IMR-90 (cell line): ENCODE measurements at regions not wholly inside any gene's neighbourhood (a gene's known extent, or its start where the extent isn't known, plus 50 kb on each side); places are given as distances from the start of the nearest gene placed in this dataset.

Experiments used
- ATAC-seq: fragments of 200-7000 bp; cut with Tn5 transposase; 2 replicates; pipeline ENCODE4 v1.9.1; 2020; ENCODE audit warnings: low read depth, mild to moderate bottlenecking, moderate library complexity
- BruUV-seq: library from RNA; stranded (reverse); fragments of 400-500 nt; replicated peaks from 2 replicates; lab custom pipeline; 2021; lab: Mats Ljungman, UMichigan
- CTCF ChIA-PET: fragments of 300-600 bp; formaldehyde crosslinking; extraction: SDS; loops from one replicate; lab custom pipeline; 2021; ENCODE audit warnings: antibody characterized with exemption; lab: Yijun Ruan, JAX
- POLR2A ChIA-PET: fragments of 300-600 bp; sonication (Branson Sonifier 250); formaldehyde crosslinking; loops from one replicate; lab custom pipeline; 2022; ENCODE audit warnings: antibody characterized with exemption; ENCODE audit not compliant: unreplicated experiment; lab: Charles Lee
- DNase-seq: peaks from one replicate; pipeline ENCODE4 v3.0.0; 2013
- H2AFZ ChIP-seq: replicated peaks from 2 replicates; pipeline ENCODE3; 2013; ENCODE audit warnings: low read length, mild to moderate bottlenecking; ENCODE audit not compliant: poor library complexity
- H2AK5ac ChIP-seq: 2 replicates; pipeline ENCODE4 v1.6.1; 2013; ENCODE audit warnings: low read depth, low read length, inconsistent platforms
- H2AK9ac ChIP-seq: replicated peaks from 2 replicates; pipeline ENCODE3; 2013; ENCODE audit warnings: mild to moderate bottlenecking, low read depth, low read length, moderate library complexity; ENCODE audit not compliant: poor library complexity
- H2BK120ac ChIP-seq: 2 replicates; pipeline ENCODE4 v1.6.1; 2013; ENCODE audit warnings: low read depth, low read length, inconsistent platforms
- H2BK15ac ChIP-seq: 3 replicates; pipeline ENCODE4 v1.6.1; 2013; ENCODE audit warnings: low read depth, low read length, inconsistent platforms
- H2BK20ac ChIP-seq: 2 replicates; pipeline ENCODE4 v1.6.1; 2013; ENCODE audit warnings: low read depth, mild to moderate bottlenecking, inconsistent platforms, low read length, moderate library complexity
- H2BK5ac ChIP-seq: 2 replicates; pipeline ENCODE4 v1.6.1; 2013; ENCODE audit warnings: mild to moderate bottlenecking, low read depth, low read length, inconsistent platforms; ENCODE audit not compliant: poor library complexity, severe bottlenecking
- H3K14ac ChIP-seq: replicated peaks from 2 replicates; pipeline ENCODE4 v1.6.1; 2013; ENCODE audit warnings: low read depth, low read length, inconsistent platforms
- H3K18ac ChIP-seq: 2 replicates; pipeline ENCODE4 v1.6.1; 2013; ENCODE audit warnings: low read depth, low read length, control low read depth
- H3K23ac ChIP-seq: 2 replicates; pipeline ENCODE4 v1.6.1; 2013; ENCODE audit warnings: low read depth, low read length, inconsistent platforms
- H3K27ac ChIP-seq: 2 replicates; pipeline ENCODE4 v1.5.1; 2013; ENCODE audit warnings: mild to moderate bottlenecking, control low read depth, low read length; ENCODE audit not compliant: insufficient read depth
- H3K27me3 ChIP-seq: 2 replicates; pipeline ENCODE4 v1.6.1; 2013; ENCODE audit warnings: low read length; ENCODE audit not compliant: control insufficient read depth, insufficient read depth
- H3K36me3 ChIP-seq: 2 replicates; pipeline ENCODE4 v1.6.1; 2013; ENCODE audit warnings: low read length, mixed read lengths; ENCODE audit not compliant: control insufficient read depth, insufficient read depth
- H3K4ac ChIP-seq: 2 replicates; pipeline ENCODE4 v1.6.1; 2013; ENCODE audit warnings: low read depth, low read length, inconsistent platforms
- H3K4me1 ChIP-seq: 2 replicates; pipeline ENCODE4 v1.6.1; 2013; ENCODE audit warnings: low read length, mixed read lengths; ENCODE audit not compliant: control insufficient read depth, insufficient read depth
- H3K4me2 ChIP-seq: 2 replicates; pipeline ENCODE4 v1.6.1; 2013; ENCODE audit warnings: low read depth, mild to moderate bottlenecking, control low read depth, low read length, moderate library complexity
- H3K4me3 ChIP-seq: 2 replicates; pipeline ENCODE4 v1.5.1; 2013; ENCODE audit warnings: low read depth, mild to moderate bottlenecking, control low read depth, low read length, moderate library complexity; ENCODE audit not compliant: insufficient read depth
- H3K56ac ChIP-seq: 2 replicates; pipeline ENCODE4 v1.6.1; 2013; ENCODE audit warnings: low read length, inconsistent platforms; ENCODE audit not compliant: insufficient read depth; ENCODE audit errors: extremely low read depth
- H3K79me1 ChIP-seq, 2 experiments: 2 replicates each; pipeline ENCODE4 v1.6.1; 2013; ENCODE audit warnings: low read length in 2 of 2, inconsistent platforms in 1 of 2, low read depth in 1 of 2
- H3K9ac ChIP-seq: 2 replicates; pipeline ENCODE4 v1.6.1; 2013; ENCODE audit warnings: low read depth, low read length, control low read depth
- H3K9me1 ChIP-seq: 2 replicates; pipeline ENCODE4 v1.6.1; 2013; ENCODE audit warnings: low read length, inconsistent platforms; ENCODE audit not compliant: insufficient read depth
- H3K9me3 ChIP-seq: 2 replicates; pipeline ENCODE4 v1.6.1; 2013; ENCODE audit warnings: low read length; ENCODE audit not compliant: control insufficient read depth, insufficient read depth
- H4K20me1 ChIP-seq: 2 replicates; pipeline ENCODE4 v1.6.1; 2013; ENCODE audit warnings: low read length, inconsistent platforms; ENCODE audit not compliant: insufficient read depth
- H4K5ac ChIP-seq: 2 replicates; pipeline ENCODE4 v1.6.1; 2013; ENCODE audit warnings: mild to moderate bottlenecking, low read depth, low read length, control low read depth
- H4K8ac ChIP-seq, 2 experiments: 2 replicates each; pipeline ENCODE4 v1.6.1; 2013; ENCODE audit warnings: low read depth in 2 of 2, low read length in 2 of 2, control low read depth in 1 of 2, inconsistent platforms in 1 of 2
- H4K91ac ChIP-seq: 2 replicates; pipeline ENCODE4 v1.6.1; 2013; ENCODE audit warnings: low read depth, low read length, inconsistent platforms; ENCODE audit not compliant: insufficient read depth
- BHLHE40 ChIP-seq: fragments of 150-350 bp; IDR thresholded peaks from 2 replicates; pipeline ENCODE4 v1.6.1; 2016; ENCODE audit warnings: mild to moderate bottlenecking, low read depth, low read length
- CEBPB ChIP-seq: IDR thresholded peaks from 2 replicates; pipeline ENCODE4 v1.6.1; 2012; ENCODE audit warnings: low read depth, low read length, improper control_type of control experiment
- CHD1 ChIP-seq: IDR thresholded peaks from 2 replicates; pipeline ENCODE4 v1.6.1; 2012; ENCODE audit warnings: low read depth, low read length, improper control_type of control experiment
- FOS ChIP-seq: fragments of 150-350 bp; IDR thresholded peaks from 2 replicates; pipeline ENCODE4 v1.6.1; 2016; ENCODE audit warnings: low read depth, low read length
- MAFK ChIP-seq: IDR thresholded peaks from 2 replicates; pipeline ENCODE4 v1.6.1; 2012; ENCODE audit warnings: low read depth, low read length, improper control_type of control experiment
- MAZ ChIP-seq: IDR thresholded peaks from 2 replicates; pipeline ENCODE4 v1.6.1; 2012; ENCODE audit warnings: low read depth, mild to moderate bottlenecking, low read length, improper control_type of control experiment, moderate library complexity, borderline replicate concordance
- MXI1 ChIP-seq: IDR thresholded peaks from 2 replicates; pipeline ENCODE4 v1.6.1; 2012; ENCODE audit warnings: low read depth, mild to moderate bottlenecking, low read length, moderate library complexity, borderline replicate concordance
- NFE2L2 ChIP-seq: fragments of 150-350 bp; IDR thresholded peaks from 2 replicates; pipeline ENCODE4 v1.6.1; 2016; ENCODE audit warnings: low read depth, mild to moderate bottlenecking, low read length
- POLR2A ChIP-seq: IDR thresholded peaks from 2 replicates; pipeline ENCODE4 v1.6.1; 2012; ENCODE audit warnings: mild to moderate bottlenecking, low read depth, low read length
- RAD21 ChIP-seq: IDR thresholded peaks from 2 replicates; pipeline ENCODE4 v1.6.1; 2012; ENCODE audit warnings: low read length, improper control_type of control experiment
- RCOR1 ChIP-seq: IDR thresholded peaks from 2 replicates; pipeline ENCODE4 v1.6.1; 2012; ENCODE audit warnings: mild to moderate bottlenecking, low read length, improper control_type of control experiment; ENCODE audit not compliant: insufficient replicate concordance
- RFX5 ChIP-seq: IDR thresholded peaks from 2 replicates; pipeline ENCODE4 v1.8.0; 2012; ENCODE audit warnings: low read depth, mild to moderate bottlenecking, low read length, moderate library complexity
- SMC3 ChIP-seq: fragments of 150-350 bp; IDR thresholded peaks from 2 replicates; pipeline ENCODE4 v1.6.1; 2016; ENCODE audit warnings: low read depth, mild to moderate bottlenecking, antibody characterized with exemption, low read length, moderate library complexity
- dilution Hi-C: fragments of 300-500 bp; cut with HindIII; formaldehyde crosslinking; loops from one replicate; pipeline ENCODE4 v1.14.3; 2018; ENCODE audit warnings: low sequenced_read_pairs; ENCODE audit not compliant: unreplicated experiment
- in situ Hi-C: fragments of 300-500 bp; cut with MboI; formaldehyde crosslinking; loops from 3 replicates; pipeline ENCODE4 v1.14.3; 2019; ENCODE audit warnings: low sequenced_read_pairs, inconsistent platforms, mixed read lengths
- intact Hi-C: fragments of 100-400 bp; cut with micrococcal nuclease; formaldehyde crosslinking; loops from 2 replicates; pipeline ENCODE4 v1.10.0; 2022
- TF ChIP-seq, protein P1 (sequence below): fragments of 150-350 bp; IDR thresholded peaks from 2 replicates; pipeline ENCODE4 v1.6.1; 2017; ENCODE audit warnings: mild to moderate bottlenecking, antibody characterized with exemption, low read length, low read depth
- TF ChIP-seq, protein P2 (sequence below): fragments of 150-350 bp; IDR thresholded peaks from 2 replicates; pipeline ENCODE4 v1.6.1; 2016; ENCODE audit warnings: low read depth, mild to moderate bottlenecking, low read length, moderate library complexity, borderline replicate concordance
- TF ChIP-seq, protein P3 (sequence below): conservative IDR thresholded peaks from 2 replicates; pipeline ENCODE4 v1.5.1; 2012; ENCODE audit warnings: mild to moderate bottlenecking, low read depth, low read length, improper control_type of control experiment

DNA sequence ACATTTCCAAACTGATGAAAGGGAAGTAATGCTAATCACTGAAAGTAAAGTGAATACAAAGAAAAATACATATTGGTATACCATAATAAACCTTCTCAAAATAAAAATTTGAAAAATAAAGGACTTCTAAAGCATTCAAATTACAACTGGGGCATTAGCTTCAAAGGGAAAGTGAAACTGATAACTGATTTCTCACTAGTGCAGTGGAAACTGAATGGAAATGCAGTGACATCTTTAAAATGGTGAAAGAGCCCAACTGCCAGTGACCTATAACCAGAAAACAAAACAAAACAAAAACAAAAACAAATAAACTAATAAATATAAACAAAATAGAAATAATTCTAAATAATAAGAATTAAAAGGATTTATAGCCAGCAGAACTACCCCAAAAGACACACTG, 297.5 kb upstream of the GRIN3A start:
- Histone ChIP-seq H3K4me1 (no peaks in the 10 kb centered on the region), H4K91ac (no peak overlapping the region), H3K36me3 (no peaks in the 10 kb centered on the region), H3K23ac (no peak overlapping the region), H3K9me1 (no peaks in the 10 kb centered on the region), H3K14ac (no peak overlapping the region), H2AK9ac (no peak overlapping the region), H3K4ac (no peak overlapping the region), H2BK20ac (no peak overlapping the region), H4K8ac (no peak overlapping the region), H3K18ac (no peak overlapping the region), H2AK5ac (no peak overlapping the region), H3K56ac (no peak overlapping the region), H2BK15ac (no peak overlapping the region), H3K27ac (no peak overlapping the region), H2BK120ac (no peak overlapping the region), H3K9ac (no peak overlapping the region), H3K9me3 (peaks cover 2% of the 10 kb centered on the region), H3K79me1 (no peaks in the 10 kb centered on the region), H2BK5ac (no peak overlapping the region), H3K27me3 (no peaks in the 10 kb centered on the region), H4K5ac (no peak overlapping the region), H2AFZ (no peak overlapping the region), H4K20me1 (no peaks in the 10 kb centered on the region), H3K4me3 (no peak overlapping the region), H3K4me2 (no peak overlapping the region)
- no peak for ATAC-seq
- intact Hi-C loops (no loop called here), in situ Hi-C loops (no loop called here), dilution Hi-C loops (no loop called here)
- BruUV-seq: no TSS peak
- POLR2A ChIA-PET: no interaction called here
- no peak for DNase-seq
- CTCF ChIA-PET: no interaction called here
- TF ChIP-seq RFX5: no peak
- TF ChIP-seq FOS: no peak
- no peak for TF ChIP-seq MAFK
- TF ChIP-seq RAD21: no peak
- TF ChIP-seq, protein P1, sequence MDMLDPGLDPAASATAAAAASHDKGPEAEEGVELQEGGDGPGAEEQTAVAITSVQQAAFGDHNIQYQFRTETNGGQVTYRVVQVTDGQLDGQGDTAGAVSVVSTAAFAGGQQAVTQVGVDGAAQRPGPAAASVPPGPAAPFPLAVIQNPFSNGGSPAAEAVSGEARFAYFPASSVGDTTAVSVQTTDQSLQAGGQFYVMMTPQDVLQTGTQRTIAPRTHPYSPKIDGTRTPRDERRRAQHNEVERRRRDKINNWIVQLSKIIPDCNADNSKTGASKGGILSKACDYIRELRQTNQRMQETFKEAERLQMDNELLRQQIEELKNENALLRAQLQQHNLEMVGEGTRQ: no peak
- TF ChIP-seq, protein P2, sequence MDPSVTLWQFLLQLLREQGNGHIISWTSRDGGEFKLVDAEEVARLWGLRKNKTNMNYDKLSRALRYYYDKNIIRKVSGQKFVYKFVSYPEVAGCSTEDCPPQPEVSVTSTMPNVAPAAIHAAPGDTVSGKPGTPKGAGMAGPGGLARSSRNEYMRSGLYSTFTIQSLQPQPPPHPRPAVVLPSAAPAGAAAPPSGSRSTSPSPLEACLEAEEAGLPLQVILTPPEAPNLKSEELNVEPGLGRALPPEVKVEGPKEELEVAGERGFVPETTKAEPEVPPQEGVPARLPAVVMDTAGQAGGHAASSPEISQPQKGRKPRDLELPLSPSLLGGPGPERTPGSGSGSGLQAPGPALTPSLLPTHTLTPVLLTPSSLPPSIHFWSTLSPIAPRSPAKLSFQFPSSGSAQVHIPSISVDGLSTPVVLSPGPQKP: no peak
- TF ChIP-seq CEBPB: no peak
- no peak for TF ChIP-seq NFE2L2
- TF ChIP-seq, protein P3, sequence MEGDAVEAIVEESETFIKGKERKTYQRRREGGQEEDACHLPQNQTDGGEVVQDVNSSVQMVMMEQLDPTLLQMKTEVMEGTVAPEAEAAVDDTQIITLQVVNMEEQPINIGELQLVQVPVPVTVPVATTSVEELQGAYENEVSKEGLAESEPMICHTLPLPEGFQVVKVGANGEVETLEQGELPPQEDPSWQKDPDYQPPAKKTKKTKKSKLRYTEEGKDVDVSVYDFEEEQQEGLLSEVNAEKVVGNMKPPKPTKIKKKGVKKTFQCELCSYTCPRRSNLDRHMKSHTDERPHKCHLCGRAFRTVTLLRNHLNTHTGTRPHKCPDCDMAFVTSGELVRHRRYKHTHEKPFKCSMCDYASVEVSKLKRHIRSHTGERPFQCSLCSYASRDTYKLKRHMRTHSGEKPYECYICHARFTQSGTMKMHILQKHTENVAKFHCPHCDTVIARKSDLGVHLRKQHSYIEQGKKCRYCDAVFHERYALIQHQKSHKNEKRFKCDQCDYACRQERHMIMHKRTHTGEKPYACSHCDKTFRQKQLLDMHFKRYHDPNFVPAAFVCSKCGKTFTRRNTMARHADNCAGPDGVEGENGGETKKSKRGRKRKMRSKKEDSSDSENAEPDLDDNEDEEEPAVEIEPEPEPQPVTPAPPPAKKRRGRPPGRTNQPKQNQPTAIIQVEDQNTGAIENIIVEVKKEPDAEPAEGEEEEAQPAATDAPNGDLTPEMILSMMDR: no peak
- TF ChIP-seq SMC3: no peak
- TF ChIP-seq MAZ: no peak
- no peak for TF ChIP-seq CHD1
- TF ChIP-seq POLR2A: no peak
- no peak for TF ChIP-seq RCOR1
- no peak for TF ChIP-seq MXI1
- TF ChIP-seq BHLHE40: no peak
